SHP77 (cell line): ENCODE measurements at regions not wholly inside any gene's neighbourhood (a gene's known extent, or its start where the extent isn't known, plus 50 kb on each side); places are given as distances from the start of the nearest gene placed in this dataset.
"Not testable (repeated sequence)": the region's sequence is repeated elsewhere in the genome, so short reads cannot be mapped to it uniquely, and the experiment has no call there.

Experiments used
- DNase-seq, 2 experiments: peaks; one replicate each; lab custom pipeline; 2025; lab: John Stamatoyannopoulos, UW

GRCh38 chr20:29427201-29428060 lies 1830.0 kb upstream of the DEFB115 start:
- peak; percentile 76 to 80 for DNase-seq

GRCh38 chr20:29430531-29430930 lies 1826.9 kb upstream of the DEFB115 start:
- DNase-seq: no peak

- DNase-seq: not testable (repeated sequence)
Observed at GRCh38 chr20:29440721-29441120, 1816.7 kb upstream of the DEFB115 start.

GRCh38 chr20:29443206-29443781 lies 1814.2 kb upstream of the DEFB115 start:
- DNase-seq: peak; percentile 74 to 75

- DNase-seq: no peak
Observed at GRCh38 chr20:29443819-29444218, 1813.6 kb upstream of the DEFB115 start.

- DNase-seq: peak; percentile 100
Observed at GRCh38 chr20:29445050-29445907, 1812.2 kb upstream of the DEFB115 start.

GRCh38 chr20:29447517-29448484 lies 1809.7 kb upstream of the DEFB115 start:
- peak; percentile 57 to 58 for DNase-seq

- DNase-seq: no peak
Observed at GRCh38 chr20:29448806-29449470, 1808.5 kb upstream of the DEFB115 start.

GRCh38 chr20:29452186-29452585 lies 1805.3 kb upstream of the DEFB115 start:
- no peak for DNase-seq

GRCh38 chr20:29456987-29457693 lies 1800.3 kb upstream of the DEFB115 start:
- DNase-seq: not testable (repeated sequence)

- DNase-seq: no peak
Observed at GRCh38 chr20:29472606-29473005, 1784.9 kb upstream of the DEFB115 start.

- not testable (repeated sequence) for DNase-seq
Observed at GRCh38 chr20:29492840-29493239, 1764.6 kb upstream of the DEFB115 start.

- DNase-seq: peak in 1 of 2 experiments; percentile 32
Observed at GRCh38 chr20:29496767-29497166, 1760.7 kb upstream of the DEFB115 start.

GRCh38 chr20:29497261-29497671 lies 1760.2 kb upstream of the DEFB115 start:
- DNase-seq: peak; percentile 94 to 97

- not testable (repeated sequence) for DNase-seq
Observed at GRCh38 chr20:29497684-29498083, 1759.8 kb upstream of the DEFB115 start.

GRCh38 chr20:29500738-29501137 lies 1756.7 kb upstream of the DEFB115 start:
- DNase-seq: not testable (repeated sequence)

GRCh38 chr20:29514634-29515033 lies 1742.8 kb upstream of the DEFB115 start:
- DNase-seq: not testable (repeated sequence)

- not testable (repeated sequence) for DNase-seq
Observed at GRCh38 chr20:29516847-29517246, 1740.6 kb upstream of the DEFB115 start.

GRCh38 chr20:29519610-29520241 lies 1737.7 kb upstream of the DEFB115 start:
- DNase-seq: not testable (repeated sequence)
